ENCODE measurements at regions not wholly inside any gene's neighbourhood (a gene's known extent, or its start where the extent isn't known, plus 50 kb on each side); places are given as distances from the start of the nearest gene placed in this dataset.

DNA sequence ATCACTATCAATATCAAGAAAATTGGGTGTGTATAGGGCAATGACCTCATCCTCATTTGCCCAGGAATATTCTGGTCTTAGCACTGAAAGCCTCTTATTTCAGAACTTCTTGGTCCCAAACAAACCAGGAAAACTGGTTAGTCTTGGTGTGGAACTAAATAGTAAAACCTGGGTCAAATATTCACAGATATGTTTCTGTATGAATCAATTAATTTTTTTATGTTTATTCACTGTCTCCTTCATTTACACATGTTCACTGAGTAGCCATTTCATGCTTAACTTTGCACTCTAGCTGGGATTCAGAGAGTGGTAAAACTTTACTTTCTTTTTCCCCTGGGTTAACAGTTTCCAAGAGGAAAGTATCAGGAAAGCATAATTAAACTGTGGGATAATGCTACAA, 113.7 kb upstream of the PAPPA start:
- no peaks in the 10 kb centered on the region for H3K9me3 ChIP-seq
- no peak overlapping the region for H3K27ac ChIP-seq
- H3K27me3 ChIP-seq (replicated peaks; ENCODE audit: insufficient read depth) = no peaks in the 10 kb centered on the region
- no peak overlapping the region for H3K4me3 ChIP-seq
- TF ChIP-seq, protein P1, sequence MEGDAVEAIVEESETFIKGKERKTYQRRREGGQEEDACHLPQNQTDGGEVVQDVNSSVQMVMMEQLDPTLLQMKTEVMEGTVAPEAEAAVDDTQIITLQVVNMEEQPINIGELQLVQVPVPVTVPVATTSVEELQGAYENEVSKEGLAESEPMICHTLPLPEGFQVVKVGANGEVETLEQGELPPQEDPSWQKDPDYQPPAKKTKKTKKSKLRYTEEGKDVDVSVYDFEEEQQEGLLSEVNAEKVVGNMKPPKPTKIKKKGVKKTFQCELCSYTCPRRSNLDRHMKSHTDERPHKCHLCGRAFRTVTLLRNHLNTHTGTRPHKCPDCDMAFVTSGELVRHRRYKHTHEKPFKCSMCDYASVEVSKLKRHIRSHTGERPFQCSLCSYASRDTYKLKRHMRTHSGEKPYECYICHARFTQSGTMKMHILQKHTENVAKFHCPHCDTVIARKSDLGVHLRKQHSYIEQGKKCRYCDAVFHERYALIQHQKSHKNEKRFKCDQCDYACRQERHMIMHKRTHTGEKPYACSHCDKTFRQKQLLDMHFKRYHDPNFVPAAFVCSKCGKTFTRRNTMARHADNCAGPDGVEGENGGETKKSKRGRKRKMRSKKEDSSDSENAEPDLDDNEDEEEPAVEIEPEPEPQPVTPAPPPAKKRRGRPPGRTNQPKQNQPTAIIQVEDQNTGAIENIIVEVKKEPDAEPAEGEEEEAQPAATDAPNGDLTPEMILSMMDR (IDR thresholded peaks at IDR 0.05) = no peak
- H3K36me3 ChIP-seq = no peaks in the 10 kb centered on the region
- no peaks in the 10 kb centered on the region for H3K4me1 ChIP-seq (ENCODE audit: control insufficient read depth in 1 of 2, low read depth in 2 of 2)
- ATAC-seq (ENCODE audit: insufficient number of reproducible peaks, low FRiP score, low read depth) = no peak
- no peak for DNase-seq (ENCODE audit: low spot score)

DNA sequence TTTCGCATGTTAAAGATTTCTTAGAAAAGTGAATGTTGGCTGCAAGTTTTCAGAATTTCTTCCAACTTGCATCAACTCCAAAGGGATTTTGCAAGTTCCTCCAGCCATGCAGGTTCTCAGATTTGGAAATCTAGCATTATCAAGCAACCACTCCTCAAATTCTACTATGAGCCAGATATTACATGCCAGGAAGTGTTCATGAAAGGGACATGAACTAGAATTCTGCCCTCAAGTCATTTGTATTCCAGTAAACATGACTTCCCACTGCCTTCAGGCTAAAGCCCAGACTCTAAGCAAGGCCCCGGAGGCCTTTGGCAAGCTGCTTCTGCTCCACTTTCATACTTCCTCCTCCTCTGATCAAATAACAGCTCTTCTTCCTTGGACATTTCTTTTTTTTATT, 111.3 kb upstream of the PAPPA start:
- Histone ChIP-seq H3K27me3 (replicated peaks; ENCODE audit: insufficient read depth) (no peaks in the 10 kb centered on the region), H3K27ac (no peak overlapping the region), H3K36me3 (no peaks in the 10 kb centered on the region), H3K4me3 (no peak overlapping the region), H3K9me3 (no peaks in the 10 kb centered on the region), H3K4me1 (ENCODE audit: control insufficient read depth in 1 of 2, low read depth in 2 of 2) (no peaks in the 10 kb centered on the region)
- TF ChIP-seq, protein P1 (IDR thresholded peaks at IDR 0.05) = no peak
- ATAC-seq (ENCODE audit: insufficient number of reproducible peaks, low FRiP score, low read depth) (no peak), DNase-seq (ENCODE audit: low spot score) (no peak)

DNA sequence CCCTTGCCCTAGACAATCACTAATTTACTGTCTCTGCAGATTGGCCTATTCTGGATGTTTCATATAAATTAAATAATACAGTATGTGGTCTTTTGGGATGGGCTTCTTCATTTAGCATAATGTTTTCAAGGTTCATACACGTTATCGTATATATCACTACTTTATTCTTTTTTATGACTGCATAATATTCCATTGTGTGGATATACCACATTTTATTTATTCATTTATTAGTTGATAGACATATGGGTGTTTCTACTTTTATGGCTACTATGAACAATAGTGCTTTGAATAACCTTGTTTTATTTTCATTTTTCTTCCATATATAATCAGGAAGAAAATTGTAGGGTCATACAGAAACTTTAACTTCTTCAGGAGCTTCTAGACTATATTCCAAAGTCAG, 108.5 kb upstream of the PAPPA start:
- no peak overlapping the region for H3K27ac ChIP-seq
- H3K36me3 ChIP-seq = no peaks in the 10 kb centered on the region
- no peaks in the 10 kb centered on the region for H3K27me3 ChIP-seq (replicated peaks; ENCODE audit: insufficient read depth)
- H3K4me3 ChIP-seq = no peak overlapping the region
- no peak for ATAC-seq (ENCODE audit: insufficient number of reproducible peaks, low FRiP score, low read depth)
- TF ChIP-seq, protein P1 (IDR thresholded peaks at IDR 0.05) = no peak
- H3K9me3 ChIP-seq = no peaks in the 10 kb centered on the region
- DNase-seq (ENCODE audit: low spot score) = no peak
- no peaks in the 10 kb centered on the region for H3K4me1 ChIP-seq (ENCODE audit: control insufficient read depth in 1 of 2, low read depth in 2 of 2)

DNA sequence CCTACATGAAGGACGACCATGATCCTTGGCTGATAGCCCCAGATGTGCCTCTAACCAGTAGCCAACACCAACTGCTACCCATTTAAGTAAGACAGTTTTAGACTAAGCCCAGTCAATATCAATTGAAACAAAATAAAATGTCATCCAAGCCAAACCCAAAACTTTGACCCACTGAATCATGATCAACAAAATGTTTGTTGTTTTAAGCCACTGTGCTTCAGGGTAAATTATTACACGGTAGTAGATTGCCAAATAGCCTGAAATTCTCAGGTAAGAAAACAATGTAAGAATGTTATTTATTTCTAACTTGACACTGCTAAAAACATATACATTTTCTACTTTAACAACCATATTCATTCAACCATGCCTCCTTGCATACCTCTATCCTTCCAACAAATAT, 105.5 kb upstream of the PAPPA start:
- Histone ChIP-seq H3K4me3 (no peak overlapping the region), H3K27me3 (replicated peaks; ENCODE audit: insufficient read depth) (no peaks in the 10 kb centered on the region), H3K4me1 (ENCODE audit: control insufficient read depth in 1 of 2, low read depth in 2 of 2) (no peaks in the 10 kb centered on the region), H3K36me3 (no peaks in the 10 kb centered on the region), H3K27ac (no peak overlapping the region), H3K9me3 (no peaks in the 10 kb centered on the region)
- TF ChIP-seq, protein P1 (IDR thresholded peaks at IDR 0.05) = no peak
- ATAC-seq (ENCODE audit: insufficient number of reproducible peaks, low FRiP score, low read depth) (no peak), DNase-seq (ENCODE audit: low spot score) (no peak)

DNA sequence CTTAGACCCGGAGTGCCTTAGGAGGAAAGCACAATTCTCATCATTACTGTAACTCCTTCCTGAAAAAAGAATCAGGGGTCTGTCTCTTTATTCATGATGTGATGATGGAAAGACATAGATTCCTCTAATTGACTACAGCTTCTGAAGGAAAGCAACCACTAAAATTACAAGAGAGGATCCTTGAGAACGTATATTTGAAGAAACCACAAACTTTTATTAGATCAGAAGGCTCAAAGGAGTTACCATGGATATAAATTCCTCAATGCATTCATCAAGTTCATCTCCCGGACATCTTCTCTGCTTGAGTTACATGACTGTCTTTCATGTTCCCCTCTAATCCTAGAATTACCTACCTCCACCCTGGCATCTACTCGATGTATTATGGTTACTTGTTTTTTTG, 104.1 kb upstream of the PAPPA start:
- TF ChIP-seq, protein P1 (IDR thresholded peaks at IDR 0.05) = no peak
- Histone ChIP-seq H3K36me3 (no peaks in the 10 kb centered on the region), H3K27me3 (replicated peaks; ENCODE audit: insufficient read depth) (no peaks in the 10 kb centered on the region), H3K4me1 (ENCODE audit: control insufficient read depth in 1 of 2, low read depth in 2 of 2) (no peaks in the 10 kb centered on the region), H3K27ac (no peak overlapping the region), H3K4me3 (no peak overlapping the region), H3K9me3 (no peaks in the 10 kb centered on the region)
- ATAC-seq (ENCODE audit: insufficient number of reproducible peaks, low FRiP score, low read depth) = no peak
- no peak for DNase-seq (ENCODE audit: low spot score)

Measured in thoracic aorta (tissue), 2 donors.